ENCODE measurements at regions not wholly inside any gene's neighbourhood (a gene's known extent, or its start where the extent isn't known, plus 50 kb on each side); places are given as distances from the start of the nearest gene placed in this dataset.

GRCh38 chr1:82226186-82226505 lies 425.4 kb downstream of the ADGRL2 start:
- Histone ChIP-seq H3K4me3 (ENCODE audit: low read depth, low read length) (no peak overlapping the region), H3K27ac (ENCODE audit: low read depth, low read length) (peak overlapping the region; percentile 76), H2AFZ (ENCODE audit: low read length, unreplicated experiment) (no peak overlapping the region), H3K27me3 (ENCODE audit: insufficient read depth, low read length) (no peaks in the 10 kb centered on the region), H3K79me2 (ENCODE audit: control insufficient read depth, insufficient read depth, low read length, unreplicated experiment) (no peaks in the 10 kb centered on the region), H3K36me3 (ENCODE audit: insufficient read depth, low read length) (no peaks in the 10 kb centered on the region), H3K4me1 (ENCODE audit: control insufficient read depth, insufficient read depth, low read length, unreplicated experiment) (peaks cover 33% of the 10 kb centered on the region)

- Histone ChIP-seq H3K4me3 (ENCODE audit: low read depth, low read length) (peak overlapping the region; percentile 10; the same call in 1 of the 2 replicates), H3K27me3 (ENCODE audit: insufficient read depth, low read length) (no peaks in the 10 kb centered on the region), H2AFZ (ENCODE audit: low read length, unreplicated experiment) (peak overlapping the region; percentile 32), H3K27ac (ENCODE audit: low read depth, low read length) (peak overlapping the region; percentile 76), H3K4me1 (ENCODE audit: control insufficient read depth, insufficient read depth, low read length, unreplicated experiment) (peaks cover 33% of the 10 kb centered on the region), H3K36me3 (ENCODE audit: insufficient read depth, low read length) (no peaks in the 10 kb centered on the region), H3K79me2 (ENCODE audit: control insufficient read depth, insufficient read depth, low read length, unreplicated experiment) (no peaks in the 10 kb centered on the region)
These were observed 424.9 kb downstream of the ADGRL2 start for GRCh38 chr1:82225421-82226185.

- H3K27me3 ChIP-seq (ENCODE audit: insufficient read depth, low read length): no peaks in the 10 kb centered on the region
- H3K36me3 ChIP-seq (ENCODE audit: insufficient read depth, low read length): no peaks in the 10 kb centered on the region
- no peaks in the 10 kb centered on the region for H3K79me2 ChIP-seq (ENCODE audit: control insufficient read depth, insufficient read depth, low read length, unreplicated experiment)
- peaks cover 33% of the 10 kb centered on the region for H3K4me1 ChIP-seq (ENCODE audit: control insufficient read depth, insufficient read depth, low read length, unreplicated experiment)
- H2AFZ ChIP-seq (ENCODE audit: low read length, unreplicated experiment): no peak overlapping the region
- H3K27ac ChIP-seq (ENCODE audit: low read depth, low read length): no peak overlapping the region
- H3K4me3 ChIP-seq (ENCODE audit: low read depth, low read length): no peak overlapping the region
These were observed 422.4 kb downstream of the ADGRL2 start for GRCh38 chr1:82223091-82223490.

- Histone ChIP-seq H3K4me1 (ENCODE audit: control insufficient read depth, insufficient read depth, low read length, unreplicated experiment) (peaks cover 20% of the 10 kb centered on the region), H3K36me3 (ENCODE audit: insufficient read depth, low read length) (no peaks in the 10 kb centered on the region), H3K27me3 (ENCODE audit: insufficient read depth, low read length) (no peaks in the 10 kb centered on the region), H3K27ac (ENCODE audit: low read depth, low read length) (no peak overlapping the region), H2AFZ (ENCODE audit: low read length, unreplicated experiment) (no peak overlapping the region), H3K4me3 (ENCODE audit: low read depth, low read length) (no peak overlapping the region), H3K79me2 (ENCODE audit: control insufficient read depth, insufficient read depth, low read length, unreplicated experiment) (no peaks in the 10 kb centered on the region)
These were observed 421.0 kb downstream of the ADGRL2 start for GRCh38 chr1:82221721-82222120.

GRCh38 chr1:82220754-82221153 lies 420.0 kb downstream of the ADGRL2 start:
- H3K27me3 ChIP-seq (ENCODE audit: insufficient read depth, low read length): no peaks in the 10 kb centered on the region
- H3K79me2 ChIP-seq (ENCODE audit: control insufficient read depth, insufficient read depth, low read length, unreplicated experiment): no peaks in the 10 kb centered on the region
- H2AFZ ChIP-seq (ENCODE audit: low read length, unreplicated experiment): no peak overlapping the region
- no peak overlapping the region for H3K4me3 ChIP-seq (ENCODE audit: low read depth, low read length)
- peaks cover 11% of the 10 kb centered on the region for H3K4me1 ChIP-seq (ENCODE audit: control insufficient read depth, insufficient read depth, low read length, unreplicated experiment)
- no peaks in the 10 kb centered on the region for H3K36me3 ChIP-seq (ENCODE audit: insufficient read depth, low read length)
- no peak overlapping the region for H3K27ac ChIP-seq (ENCODE audit: low read depth, low read length)

GRCh38 chr1:82219841-82220240 lies 419.1 kb downstream of the ADGRL2 start:
- Histone ChIP-seq H3K27me3 (ENCODE audit: insufficient read depth, low read length) (no peaks in the 10 kb centered on the region), H3K4me3 (ENCODE audit: low read depth, low read length) (no peak overlapping the region), H3K4me1 (ENCODE audit: control insufficient read depth, insufficient read depth, low read length, unreplicated experiment) (peaks cover 4% of the 10 kb centered on the region), H2AFZ (ENCODE audit: low read length, unreplicated experiment) (no peak overlapping the region), H3K27ac (ENCODE audit: low read depth, low read length) (no peak overlapping the region), H3K36me3 (ENCODE audit: insufficient read depth, low read length) (no peaks in the 10 kb centered on the region), H3K79me2 (ENCODE audit: control insufficient read depth, insufficient read depth, low read length, unreplicated experiment) (no peaks in the 10 kb centered on the region)

- no peaks in the 10 kb centered on the region for H3K27me3 ChIP-seq (ENCODE audit: insufficient read depth, low read length)
- no peak overlapping the region for H3K4me3 ChIP-seq (ENCODE audit: low read depth, low read length)
- H3K36me3 ChIP-seq (ENCODE audit: insufficient read depth, low read length): no peaks in the 10 kb centered on the region
- no peaks in the 10 kb centered on the region for H3K79me2 ChIP-seq (ENCODE audit: control insufficient read depth, insufficient read depth, low read length, unreplicated experiment)
- H2AFZ ChIP-seq (ENCODE audit: low read length, unreplicated experiment): no peak overlapping the region
- peaks cover 4% of the 10 kb centered on the region for H3K4me1 ChIP-seq (ENCODE audit: control insufficient read depth, insufficient read depth, low read length, unreplicated experiment)
- H3K27ac ChIP-seq (ENCODE audit: low read depth, low read length): no peak overlapping the region
These were observed 418.1 kb downstream of the ADGRL2 start for GRCh38 chr1:82218846-82219245.

- Histone ChIP-seq H3K4me3 (ENCODE audit: low read depth, low read length) (no peak overlapping the region), H3K79me2 (ENCODE audit: control insufficient read depth, insufficient read depth, low read length, unreplicated experiment) (no peaks in the 10 kb centered on the region), H3K27me3 (ENCODE audit: insufficient read depth, low read length) (no peaks in the 10 kb centered on the region), H3K27ac (ENCODE audit: low read depth, low read length) (no peak overlapping the region), H2AFZ (ENCODE audit: low read length, unreplicated experiment) (no peak overlapping the region), H3K36me3 (ENCODE audit: insufficient read depth, low read length) (no peaks in the 10 kb centered on the region), H3K4me1 (ENCODE audit: control insufficient read depth, insufficient read depth, low read length, unreplicated experiment) (peaks cover 4% of the 10 kb centered on the region)
These were observed 415.1 kb downstream of the ADGRL2 start for GRCh38 chr1:82215853-82216175.

- no peaks in the 10 kb centered on the region for H3K27me3 ChIP-seq (ENCODE audit: insufficient read depth, low read length)
- peaks cover 4% of the 10 kb centered on the region for H3K4me1 ChIP-seq (ENCODE audit: control insufficient read depth, insufficient read depth, low read length, unreplicated experiment)
- H3K4me3 ChIP-seq (ENCODE audit: low read depth, low read length): no peak overlapping the region
- no peak overlapping the region for H3K27ac ChIP-seq (ENCODE audit: low read depth, low read length)
- no peaks in the 10 kb centered on the region for H3K79me2 ChIP-seq (ENCODE audit: control insufficient read depth, insufficient read depth, low read length, unreplicated experiment)
- H3K36me3 ChIP-seq (ENCODE audit: insufficient read depth, low read length): no peaks in the 10 kb centered on the region
- H2AFZ ChIP-seq (ENCODE audit: low read length, unreplicated experiment): no peak overlapping the region
These were observed 414.5 kb downstream of the ADGRL2 start for GRCh38 chr1:82215056-82215852.

- H3K27ac ChIP-seq (ENCODE audit: low read depth, low read length): no peak overlapping the region
- H3K36me3 ChIP-seq (ENCODE audit: insufficient read depth, low read length): no peaks in the 10 kb centered on the region
- H2AFZ ChIP-seq (ENCODE audit: low read length, unreplicated experiment): no peak overlapping the region
- H3K4me1 ChIP-seq (ENCODE audit: control insufficient read depth, insufficient read depth, low read length, unreplicated experiment): peaks cover 4% of the 10 kb centered on the region
- no peaks in the 10 kb centered on the region for H3K79me2 ChIP-seq (ENCODE audit: control insufficient read depth, insufficient read depth, low read length, unreplicated experiment)
- no peak overlapping the region for H3K4me3 ChIP-seq (ENCODE audit: low read depth, low read length)
- no peaks in the 10 kb centered on the region for H3K27me3 ChIP-seq (ENCODE audit: insufficient read depth, low read length)
These were observed 413.9 kb downstream of the ADGRL2 start for GRCh38 chr1:82214606-82215005.

GRCh38 chr1:82197606-82198005 lies 396.9 kb downstream of the ADGRL2 start:
- H3K36me3 ChIP-seq (ENCODE audit: insufficient read depth, low read length): no peaks in the 10 kb centered on the region
- H2AFZ ChIP-seq (ENCODE audit: low read length, unreplicated experiment): no peak overlapping the region
- H3K4me3 ChIP-seq (ENCODE audit: low read depth, low read length): no peak overlapping the region
- H3K4me1 ChIP-seq (ENCODE audit: control insufficient read depth, insufficient read depth, low read length, unreplicated experiment): no peaks in the 10 kb centered on the region
- no peaks in the 10 kb centered on the region for H3K79me2 ChIP-seq (ENCODE audit: control insufficient read depth, insufficient read depth, low read length, unreplicated experiment)
- H3K27ac ChIP-seq (ENCODE audit: low read depth, low read length): no peak overlapping the region
- H3K27me3 ChIP-seq (ENCODE audit: insufficient read depth, low read length): no peaks in the 10 kb centered on the region

All from ACC112 (cell line).